ENCODE measurements at regions not wholly inside any gene's neighbourhood (a gene's known extent, or its start where the extent isn't known, plus 50 kb on each side); places are given as distances from the start of the nearest gene placed in this dataset.

GRCh38 chr12:125193376-125194152, 128.3 kb downstream of the AACS start:
- DNase-seq (ENCODE audit: low read depth) = no peak
- no peak overlapping the region for H3K4me3 ChIP-seq (ENCODE audit: low read length)
- no peak for TF ChIP-seq CTCF (conservative IDR thresholded peaks at IDR 0.05; ENCODE audit: low read length)

GRCh38 chr12:125194163-125194773, 129.0 kb downstream of the AACS start:
- no peak for DNase-seq (ENCODE audit: low read depth)
- no peak for TF ChIP-seq CTCF (conservative IDR thresholded peaks at IDR 0.05; ENCODE audit: low read length)
- H3K4me3 ChIP-seq (ENCODE audit: low read length) = no peak overlapping the region

- TF ChIP-seq CTCF (conservative IDR thresholded peaks at IDR 0.05; ENCODE audit: low read length) = no peak
- DNase-seq (ENCODE audit: low read depth) = no peak
- no peak overlapping the region for H3K4me3 ChIP-seq (ENCODE audit: low read length)
Observed at GRCh38 chr12:125194987-125195386, 129.8 kb downstream of the AACS start.

GRCh38 chr12:125197326-125197725, 132.1 kb downstream of the AACS start:
- no peak overlapping the region for H3K4me3 ChIP-seq (ENCODE audit: low read length)
- no peak for TF ChIP-seq CTCF (conservative IDR thresholded peaks at IDR 0.05; ENCODE audit: low read length)
- no peak for DNase-seq (ENCODE audit: low read depth)

- no peak overlapping the region for H3K4me3 ChIP-seq (ENCODE audit: low read length)
- DNase-seq (ENCODE audit: low read depth) = no peak
- TF ChIP-seq CTCF (conservative IDR thresholded peaks at IDR 0.05; ENCODE audit: low read length) = no peak
Observed at GRCh38 chr12:125198652-125199051, 133.4 kb downstream of the AACS start.

- no peak for DNase-seq (ENCODE audit: low read depth)
- H3K4me3 ChIP-seq (ENCODE audit: low read length) = no peak overlapping the region
- no peak for TF ChIP-seq CTCF (conservative IDR thresholded peaks at IDR 0.05; ENCODE audit: low read length)
Observed at GRCh38 chr12:125201090-125201489, 135.9 kb downstream of the AACS start.

- no peak overlapping the region for H3K4me3 ChIP-seq (ENCODE audit: low read length)
- DNase-seq (ENCODE audit: low read depth) = no peak
Observed at GRCh38 chr12:125201940-125202339, 136.7 kb downstream of the AACS start.

More at GRCh38 chr12:125201940-125202339, 136.7 kb downstream of the AACS start:
- no peak for TF ChIP-seq CTCF (conservative IDR thresholded peaks at IDR 0.05; ENCODE audit: low read length)

Measured in AG10803 (cell line).